GM12878 (cell line): ENCODE measurements at regions not wholly inside any gene's neighbourhood (a gene's known extent, or its start where the extent isn't known, plus 50 kb on each side); places are given as distances from the start of the nearest gene placed in this dataset.

Source experiments
- RUNX3 ChIP-seq: IDR thresholded peaks from 2 replicates; pipeline ENCODE4 v1.6.1; 2012; ENCODE audit warnings: low read length, inconsistent platforms
- TF ChIP-seq, protein P1 (sequence below): IDR thresholded peaks from 2 replicates; pipeline ENCODE4 v1.6.1; 2011; ENCODE audit warnings: borderline replicate concordance, low read depth, mild to moderate bottlenecking, moderate library complexity, mixed read lengths, low read length; ENCODE audit not compliant: insufficient read depth; ENCODE audit errors: extremely low read length
- TF ChIP-seq, protein P2 (sequence below), 3 experiments: IDR thresholded peaks in 2 of 3; conservative IDR thresholded peaks in 1 of 3; 2 replicates each; pipeline ENCODE4 v1.5.1; 2011; ENCODE audit warnings: low read depth in 3 of 3, low read length in 3 of 3, mild to moderate bottlenecking in 3 of 3, control low read depth in 2 of 3, moderate library complexity in 2 of 3, inconsistent platforms in 1 of 3, mixed read lengths in 1 of 3; ENCODE audit not compliant: control insufficient read depth in 2 of 3, insufficient read depth in 1 of 3; ENCODE audit errors: extremely low read depth in 1 of 3

DNA sequence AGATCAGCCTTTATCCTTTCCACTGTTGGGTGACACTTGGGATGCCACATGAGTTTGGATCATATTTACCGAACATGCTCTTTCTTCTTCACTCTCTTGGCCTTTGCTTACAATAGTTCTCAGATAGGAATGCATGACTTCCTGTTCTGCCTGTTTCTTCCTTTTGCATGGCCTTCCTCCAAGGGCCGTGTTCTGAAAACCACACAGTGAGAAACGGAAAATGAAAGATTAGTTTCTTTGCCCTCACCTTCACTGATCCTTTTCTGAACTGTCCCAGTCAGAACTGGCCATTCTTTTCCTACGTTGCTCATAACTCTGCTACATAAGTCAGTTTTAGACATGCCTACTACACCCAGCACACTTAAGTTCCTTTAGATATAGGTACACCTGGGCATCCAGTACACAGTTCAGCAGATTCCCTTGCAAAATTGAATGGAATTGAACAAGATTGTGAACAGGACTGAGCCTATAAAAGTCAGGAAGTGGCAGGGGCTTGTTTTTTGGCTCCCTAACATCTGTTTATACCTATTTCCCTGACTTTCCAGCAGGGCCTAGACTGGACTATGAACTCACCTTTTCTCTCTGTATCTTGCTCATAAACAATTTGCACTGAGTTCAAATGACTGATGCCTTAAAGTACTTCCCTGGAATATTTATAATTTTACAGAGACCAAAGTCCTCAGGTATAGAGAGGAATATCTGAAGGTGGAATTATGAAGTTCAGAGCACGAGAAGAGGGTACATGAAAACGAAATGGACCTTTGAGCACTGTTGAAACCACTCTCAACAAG is 186.4 kb upstream of the ST6GAL2 start:
- no peak for TF ChIP-seq RUNX3
- TF ChIP-seq, protein P1, sequence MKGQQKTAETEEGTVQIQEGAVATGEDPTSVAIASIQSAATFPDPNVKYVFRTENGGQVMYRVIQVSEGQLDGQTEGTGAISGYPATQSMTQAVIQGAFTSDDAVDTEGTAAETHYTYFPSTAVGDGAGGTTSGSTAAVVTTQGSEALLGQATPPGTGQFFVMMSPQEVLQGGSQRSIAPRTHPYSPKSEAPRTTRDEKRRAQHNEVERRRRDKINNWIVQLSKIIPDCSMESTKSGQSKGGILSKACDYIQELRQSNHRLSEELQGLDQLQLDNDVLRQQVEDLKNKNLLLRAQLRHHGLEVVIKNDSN: no peak
- TF ChIP-seq, protein P2, sequence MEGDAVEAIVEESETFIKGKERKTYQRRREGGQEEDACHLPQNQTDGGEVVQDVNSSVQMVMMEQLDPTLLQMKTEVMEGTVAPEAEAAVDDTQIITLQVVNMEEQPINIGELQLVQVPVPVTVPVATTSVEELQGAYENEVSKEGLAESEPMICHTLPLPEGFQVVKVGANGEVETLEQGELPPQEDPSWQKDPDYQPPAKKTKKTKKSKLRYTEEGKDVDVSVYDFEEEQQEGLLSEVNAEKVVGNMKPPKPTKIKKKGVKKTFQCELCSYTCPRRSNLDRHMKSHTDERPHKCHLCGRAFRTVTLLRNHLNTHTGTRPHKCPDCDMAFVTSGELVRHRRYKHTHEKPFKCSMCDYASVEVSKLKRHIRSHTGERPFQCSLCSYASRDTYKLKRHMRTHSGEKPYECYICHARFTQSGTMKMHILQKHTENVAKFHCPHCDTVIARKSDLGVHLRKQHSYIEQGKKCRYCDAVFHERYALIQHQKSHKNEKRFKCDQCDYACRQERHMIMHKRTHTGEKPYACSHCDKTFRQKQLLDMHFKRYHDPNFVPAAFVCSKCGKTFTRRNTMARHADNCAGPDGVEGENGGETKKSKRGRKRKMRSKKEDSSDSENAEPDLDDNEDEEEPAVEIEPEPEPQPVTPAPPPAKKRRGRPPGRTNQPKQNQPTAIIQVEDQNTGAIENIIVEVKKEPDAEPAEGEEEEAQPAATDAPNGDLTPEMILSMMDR (IDR thresholded peaks at IDR 0.05 in 2 of 3, conservative IDR thresholded peaks at IDR 0.05 in 1 of 3; ENCODE audit: control insufficient read depth in 2 of 3, extremely low read depth in 1 of 3, insufficient read depth in 1 of 3, low read depth in 3 of 3, low read length in 3 of 3): no peak
